ENCODE measurements at regions not wholly inside any gene's neighbourhood (a gene's known extent, or its start where the extent isn't known, plus 50 kb on each side); places are given as distances from the start of the nearest gene placed in this dataset.
"Not testable (repeated sequence)": the region's sequence is repeated elsewhere in the genome, so short reads cannot be mapped to it uniquely, and the experiment has no call there.

DNA sequence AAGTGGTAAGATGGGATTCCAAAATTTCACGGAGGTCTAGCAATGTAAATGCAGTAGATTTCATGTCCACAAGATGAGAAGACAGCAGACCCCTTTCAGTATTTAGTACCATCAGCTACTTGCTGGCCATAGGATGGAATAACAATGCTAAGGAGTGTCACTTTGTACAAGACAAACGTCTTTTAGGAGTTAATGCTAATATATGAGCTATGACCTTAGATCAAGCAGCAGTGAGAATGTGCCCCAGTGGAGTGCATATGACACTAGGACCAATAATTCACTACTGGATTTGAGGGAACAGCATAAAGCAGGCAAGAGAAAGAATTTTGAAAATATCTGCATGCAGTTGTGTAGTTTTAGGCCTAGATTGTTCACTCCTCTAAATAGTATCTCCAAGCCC is 182.8 kb upstream of the ZNF804B start:
- Histone ChIP-seq H3K9ac (ENCODE audit: low read depth in 2 of 2, low read length in 2 of 2) (no peak overlapping the region), H3K27me3 (no peaks in the 10 kb centered on the region), H3K9me3 (no peaks in the 10 kb centered on the region), H3K4me3 (no peak overlapping the region), H3K36me3 (no peaks in the 10 kb centered on the region), H3K4me1 (no peaks in the 10 kb centered on the region), H3K27ac (no peak overlapping the region)
- TF ChIP-seq, protein P1, sequence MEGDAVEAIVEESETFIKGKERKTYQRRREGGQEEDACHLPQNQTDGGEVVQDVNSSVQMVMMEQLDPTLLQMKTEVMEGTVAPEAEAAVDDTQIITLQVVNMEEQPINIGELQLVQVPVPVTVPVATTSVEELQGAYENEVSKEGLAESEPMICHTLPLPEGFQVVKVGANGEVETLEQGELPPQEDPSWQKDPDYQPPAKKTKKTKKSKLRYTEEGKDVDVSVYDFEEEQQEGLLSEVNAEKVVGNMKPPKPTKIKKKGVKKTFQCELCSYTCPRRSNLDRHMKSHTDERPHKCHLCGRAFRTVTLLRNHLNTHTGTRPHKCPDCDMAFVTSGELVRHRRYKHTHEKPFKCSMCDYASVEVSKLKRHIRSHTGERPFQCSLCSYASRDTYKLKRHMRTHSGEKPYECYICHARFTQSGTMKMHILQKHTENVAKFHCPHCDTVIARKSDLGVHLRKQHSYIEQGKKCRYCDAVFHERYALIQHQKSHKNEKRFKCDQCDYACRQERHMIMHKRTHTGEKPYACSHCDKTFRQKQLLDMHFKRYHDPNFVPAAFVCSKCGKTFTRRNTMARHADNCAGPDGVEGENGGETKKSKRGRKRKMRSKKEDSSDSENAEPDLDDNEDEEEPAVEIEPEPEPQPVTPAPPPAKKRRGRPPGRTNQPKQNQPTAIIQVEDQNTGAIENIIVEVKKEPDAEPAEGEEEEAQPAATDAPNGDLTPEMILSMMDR (IDR thresholded peaks at IDR 0.05) = no peak
- no peak for DNase-seq
- intact Hi-C loops (cut with DNase I) = no loop called here

DNA sequence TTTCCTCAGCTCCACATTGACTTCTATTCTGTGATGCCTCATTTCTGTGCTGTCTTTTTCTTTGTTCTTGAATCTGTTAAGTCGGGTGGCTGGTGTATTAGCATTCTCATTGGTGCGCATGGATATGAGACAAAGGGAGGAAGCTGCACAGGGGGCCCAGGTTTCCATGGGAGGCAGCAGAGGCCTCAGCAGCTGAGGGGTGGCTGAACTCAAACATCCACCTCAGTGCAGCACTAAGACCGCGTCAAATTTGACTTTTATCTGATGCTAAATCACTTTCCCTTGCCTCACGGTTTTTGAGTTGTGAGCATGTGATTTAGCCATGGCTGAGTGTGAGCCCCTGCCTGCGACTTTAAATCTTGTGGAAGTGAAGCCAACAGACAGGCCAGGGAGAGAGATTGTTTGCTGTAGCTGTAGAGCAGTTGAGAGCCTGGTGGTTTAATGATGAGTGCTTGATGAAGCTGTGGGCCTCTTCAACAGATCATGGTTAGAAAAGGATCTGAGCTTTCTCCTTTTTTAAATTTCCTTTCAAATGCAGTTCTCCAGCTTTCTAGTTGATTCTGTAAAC is 193.3 kb upstream of the ZNF804B start:
- Histone ChIP-seq H3K27me3 (no peaks in the 10 kb centered on the region), H3K4me3 (no peak overlapping the region), H3K27ac (no peak overlapping the region), H3K4me1 (no peaks in the 10 kb centered on the region), H3K9ac (ENCODE audit: low read depth in 2 of 2, low read length in 2 of 2) (no peak overlapping the region), H3K36me3 (no peaks in the 10 kb centered on the region), H3K9me3 (no peaks in the 10 kb centered on the region)
- intact Hi-C loops (cut with DNase I) = no loop called here
- TF ChIP-seq, protein P1 (IDR thresholded peaks at IDR 0.05) = no peak
- DNase-seq = no peak

- intact Hi-C loops (cut with DNase I) = no loop called here
- Histone ChIP-seq H3K27me3 (no peaks in the 10 kb centered on the region), H3K4me1 (no peaks in the 10 kb centered on the region), H3K4me3 (no peak overlapping the region), H3K9me3 (no peaks in the 10 kb centered on the region), H3K27ac (no peak overlapping the region), H3K36me3 (no peaks in the 10 kb centered on the region), H3K9ac (ENCODE audit: low read depth in 2 of 2, low read length in 2 of 2) (no peak overlapping the region)
- no peak for DNase-seq
- TF ChIP-seq, protein P1 (IDR thresholded peaks at IDR 0.05) = no peak
Measured at GRCh38 chr7:88565401-88565800, 194.1 kb upstream of the ZNF804B start.

- H3K9me3 ChIP-seq; H3K4me1 ChIP-seq; DNase-seq; H3K27ac ChIP-seq; intact Hi-C loops (cut with DNase I); H3K27me3 ChIP-seq; H3K4me3 ChIP-seq; H3K9ac ChIP-seq (ENCODE audit: low read depth in 2 of 2, low read length in 2 of 2); H3K36me3 ChIP-seq: not testable (repeated sequence)
Measured at GRCh38 chr7:88556441-88556840, 203.1 kb upstream of the ZNF804B start.

GRCh38 chr7:88554847-88555246 is 204.7 kb upstream of the ZNF804B start:
- DNase-seq; H3K4me3 ChIP-seq; intact Hi-C loops (cut with DNase I); H3K27me3 ChIP-seq; H3K4me1 ChIP-seq; H3K27ac ChIP-seq; H3K9me3 ChIP-seq; H3K36me3 ChIP-seq; H3K9ac ChIP-seq (ENCODE audit: low read depth in 2 of 2, low read length in 2 of 2): not testable (repeated sequence)

DNA sequence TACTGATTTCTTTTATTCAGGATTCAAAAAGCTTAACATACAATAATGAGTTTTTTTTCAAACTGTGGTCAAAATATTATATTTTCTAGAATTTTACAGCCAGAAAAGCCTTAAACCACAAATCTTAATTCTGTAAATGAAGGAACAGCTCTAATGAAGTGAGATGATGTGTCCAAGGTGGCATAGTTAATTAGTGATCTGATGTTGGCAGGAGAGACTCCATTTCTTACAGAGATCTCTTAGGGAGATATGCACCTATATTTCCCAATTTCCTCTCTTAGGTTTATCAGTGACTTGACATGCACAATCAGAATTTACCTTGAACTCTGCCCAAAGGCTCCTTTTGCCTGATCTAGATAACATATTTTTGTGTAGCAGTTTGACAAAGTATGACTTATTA is 211.1 kb upstream of the ZNF804B start:
- H3K36me3 ChIP-seq = no peaks in the 10 kb centered on the region
- no peak overlapping the region for H3K27ac ChIP-seq
- H3K27me3 ChIP-seq = no peaks in the 10 kb centered on the region
- TF ChIP-seq, protein P1 (IDR thresholded peaks at IDR 0.05) = no peak
- H3K4me3 ChIP-seq = no peak overlapping the region
- no peak for DNase-seq
- intact Hi-C loops (cut with DNase I) = no loop called here
- H3K4me1 ChIP-seq = no peaks in the 10 kb centered on the region
- no peaks in the 10 kb centered on the region for H3K9me3 ChIP-seq
- H3K9ac ChIP-seq (ENCODE audit: low read depth in 2 of 2, low read length in 2 of 2) = no peak overlapping the region
